IPS-20b (cell line): ENCODE measurements at regions not wholly inside any gene's neighbourhood (a gene's known extent, or its start where the extent isn't known, plus 50 kb on each side); places are given as distances from the start of the nearest gene placed in this dataset.

Experiments used
- H3K27ac ChIP-seq: one replicate; pipeline ENCODE4 v1.5.1; 2013; ENCODE audit warnings: low read length
- H3K27me3 ChIP-seq: 2 replicates; pipeline ENCODE4 v1.6.1; 2013; ENCODE audit warnings: mild to moderate bottlenecking, low read length, inconsistent platforms; ENCODE audit not compliant: insufficient read depth
- H3K36me3 ChIP-seq: 2 replicates; pipeline ENCODE4 v1.6.1; 2013; ENCODE audit warnings: low read depth, mild to moderate bottlenecking, inconsistent platforms, low read length, moderate library complexity; ENCODE audit not compliant: insufficient read depth
- H3K4me1 ChIP-seq: 2 replicates; pipeline ENCODE4 v1.6.1; 2013; ENCODE audit warnings: mild to moderate bottlenecking, control low read depth, inconsistent platforms, low read length, moderate library complexity; ENCODE audit not compliant: insufficient read depth
- H3K4me3 ChIP-seq: 2 replicates; pipeline ENCODE4 v1.5.1; 2013; ENCODE audit warnings: mild to moderate bottlenecking, low read length, inconsistent platforms
- H3K9ac ChIP-seq: 2 replicates; pipeline ENCODE4 v1.6.1; 2013; ENCODE audit warnings: low read depth, mild to moderate bottlenecking, inconsistent platforms, low read length, moderate library complexity
- H3K9me3 ChIP-seq: 2 replicates; pipeline ENCODE4 v1.6.1; 2013; ENCODE audit warnings: mild to moderate bottlenecking, low read depth, low read length, inconsistent platforms; ENCODE audit not compliant: insufficient read depth

DNA sequence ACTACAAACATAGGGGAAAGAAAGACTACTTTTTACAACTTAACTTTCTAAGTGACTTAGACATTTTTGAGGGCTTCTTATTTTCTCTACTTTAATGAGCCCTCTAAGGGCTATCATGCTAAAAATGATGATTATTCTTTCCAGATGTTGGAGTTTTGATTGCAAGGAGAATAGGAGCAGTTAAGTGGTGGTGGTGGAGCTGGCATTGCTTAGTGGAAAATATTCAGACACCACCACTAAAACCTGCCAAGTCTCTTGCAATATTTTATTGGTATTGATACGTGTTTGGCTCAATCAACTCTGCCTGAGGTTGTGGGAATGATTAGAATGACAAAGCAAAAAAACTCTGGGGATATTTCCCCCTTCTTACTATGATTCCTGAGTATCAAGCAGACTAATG lies 82.6 kb upstream of the PTGFR start:
- no peak overlapping the region for H3K9ac ChIP-seq
- H3K27ac ChIP-seq = no peak overlapping the region
- peaks cover 5% of the 10 kb centered on the region; the same call in 1 of the 2 replicates for H3K9me3 ChIP-seq
- no peak overlapping the region for H3K4me3 ChIP-seq
- no peaks in the 10 kb centered on the region for H3K36me3 ChIP-seq
- no peaks in the 10 kb centered on the region for H3K27me3 ChIP-seq
- 0 out of 2 replicates have a peak, but pooled peaks cover 5% of the 10 kb centered on the region for H3K4me1 ChIP-seq

DNA sequence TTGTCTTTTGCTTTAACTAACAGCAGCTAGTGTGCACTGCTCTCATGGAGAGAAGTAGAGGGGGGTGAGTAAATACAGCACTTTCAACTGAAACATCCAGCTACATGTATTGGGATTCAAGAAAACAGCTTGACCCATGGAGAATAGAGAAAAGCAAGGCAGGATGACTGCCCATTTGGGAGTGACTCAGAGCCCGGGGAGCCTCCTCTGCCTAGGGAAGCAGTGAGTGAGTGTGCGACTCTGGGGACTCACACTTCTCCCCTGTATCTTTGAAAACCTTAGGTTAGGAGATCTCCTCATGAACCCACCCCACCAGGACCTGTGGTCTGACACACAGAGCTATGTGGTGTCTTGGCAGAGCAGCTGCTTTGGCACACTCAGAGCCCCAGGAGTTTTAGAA lies 82.0 kb upstream of the PTGFR start:
- no peak overlapping the region for H3K4me3 ChIP-seq
- peaks cover 5% of the 10 kb centered on the region; the same call in 1 of the 2 replicates for H3K9me3 ChIP-seq
- no peak overlapping the region for H3K9ac ChIP-seq
- H3K27ac ChIP-seq = no peak overlapping the region
- peaks cover 10% of the 10 kb centered on the region; the same call in 1 of the 2 replicates for H3K4me1 ChIP-seq
- no peaks in the 10 kb centered on the region for H3K27me3 ChIP-seq
- no peaks in the 10 kb centered on the region for H3K36me3 ChIP-seq

DNA sequence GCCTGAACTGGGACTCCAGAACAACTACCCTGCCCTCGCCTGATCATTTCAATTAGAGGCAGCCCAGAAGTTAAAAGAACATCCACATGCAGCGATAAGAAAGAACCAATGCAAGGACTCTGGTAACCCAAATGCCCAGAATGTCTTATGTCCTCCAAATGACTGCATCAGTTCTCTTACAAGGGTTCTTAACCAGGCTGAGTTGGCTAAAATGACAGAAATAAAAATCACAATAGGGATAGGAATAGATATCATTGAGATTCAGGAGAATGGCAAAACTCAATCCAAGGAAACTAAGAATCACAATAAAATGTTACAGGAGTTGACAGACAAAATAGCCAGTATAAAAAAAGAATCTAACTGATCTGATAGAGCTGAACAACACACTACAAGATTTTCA lies 80.1 kb upstream of the PTGFR start:
- Histone ChIP-seq H3K4me3 (no peak overlapping the region), H3K4me1 (peaks cover 17% of the 10 kb centered on the region), H3K27ac (no peak overlapping the region)

DNA sequence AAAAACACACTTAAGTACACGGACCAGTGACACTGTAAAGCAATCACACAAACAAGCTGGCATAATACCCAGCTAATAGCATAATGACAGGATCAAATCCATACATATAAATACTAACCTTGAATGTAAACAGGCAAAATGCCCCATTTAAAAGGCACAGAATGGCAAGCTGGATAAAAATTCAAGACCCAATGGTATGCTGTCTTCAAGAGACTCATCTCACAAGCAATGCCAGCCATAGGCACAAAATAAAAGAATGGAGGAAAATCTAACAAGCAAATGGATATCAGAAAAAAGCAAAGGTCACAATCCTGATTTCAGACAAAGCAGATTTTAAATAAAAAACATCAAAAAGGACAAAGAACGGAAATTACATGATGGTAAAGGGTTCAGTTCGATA lies 79.1 kb upstream of the PTGFR start:
- Histone ChIP-seq H3K36me3 (no peaks in the 10 kb centered on the region), H3K27ac (no peak overlapping the region), H3K4me1 (peaks cover 17% of the 10 kb centered on the region), H3K9me3 (peaks cover 5% of the 10 kb centered on the region; the same call in 1 of the 2 replicates), H3K27me3 (no peaks in the 10 kb centered on the region), H3K4me3 (no peak overlapping the region), H3K9ac (no peak overlapping the region)

More for the DNA sequence above, 80.1 kb upstream of the PTGFR start:
- Histone ChIP-seq H3K27me3 (no peaks in the 10 kb centered on the region), H3K36me3 (no peaks in the 10 kb centered on the region), H3K9me3 (peaks cover 5% of the 10 kb centered on the region; the same call in 1 of the 2 replicates), H3K9ac (no peak overlapping the region)

DNA sequence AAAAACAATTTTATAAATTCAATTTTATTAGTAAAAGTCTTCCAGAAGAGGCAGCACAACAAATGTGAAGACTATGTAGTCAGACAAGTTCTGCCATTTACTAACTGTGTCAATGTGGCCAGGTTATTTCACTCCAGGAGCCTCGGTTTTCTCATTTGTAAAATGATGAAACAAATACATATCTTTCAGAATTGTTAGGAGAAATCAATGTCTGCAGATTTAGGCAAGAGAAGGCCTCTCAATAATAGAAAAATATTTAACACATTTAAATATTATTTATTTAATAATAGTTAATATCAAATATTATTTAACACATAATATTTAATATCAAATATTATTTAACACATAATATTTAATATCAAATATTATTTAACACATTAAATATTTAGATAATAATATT lies 75.6 kb upstream of the PTGFR start:
- H3K4me1 ChIP-seq = peaks cover 17% of the 10 kb centered on the region
- no peak overlapping the region for H3K9ac ChIP-seq
- H3K27me3 ChIP-seq = no peaks in the 10 kb centered on the region
- H3K9me3 ChIP-seq = peaks cover 5% of the 10 kb centered on the region; the same call in 1 of the 2 replicates
- H3K36me3 ChIP-seq = no peaks in the 10 kb centered on the region
- H3K4me3 ChIP-seq = no peak overlapping the region
- no peak overlapping the region for H3K27ac ChIP-seq

DNA sequence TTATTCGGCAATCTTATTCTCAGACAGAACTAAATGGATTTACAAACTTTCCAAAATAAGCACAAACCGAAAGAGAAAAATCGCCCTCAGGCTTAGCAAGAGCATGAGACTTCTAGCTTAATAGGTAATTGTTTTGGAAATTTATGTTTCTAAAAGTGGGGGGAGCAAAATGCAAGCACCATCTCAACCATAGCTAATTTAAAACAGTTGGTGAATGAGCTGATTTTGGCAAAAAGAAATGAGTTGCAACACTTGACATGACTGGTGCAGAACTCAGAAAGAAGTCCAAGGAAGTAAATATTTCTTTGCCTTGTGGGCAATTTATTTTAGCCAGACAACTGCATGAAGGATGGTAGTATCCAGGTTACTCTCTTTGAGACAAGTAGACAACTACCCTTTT lies 71.5 kb upstream of the PTGFR start:
- Histone ChIP-seq H3K36me3 (no peaks in the 10 kb centered on the region), H3K9ac (no peak overlapping the region), H3K27me3 (no peaks in the 10 kb centered on the region), H3K9me3 (no peaks in the 10 kb centered on the region), H3K4me3 (no peak overlapping the region), H3K27ac (no peak overlapping the region), H3K4me1 (peaks cover 6% of the 10 kb centered on the region)

DNA sequence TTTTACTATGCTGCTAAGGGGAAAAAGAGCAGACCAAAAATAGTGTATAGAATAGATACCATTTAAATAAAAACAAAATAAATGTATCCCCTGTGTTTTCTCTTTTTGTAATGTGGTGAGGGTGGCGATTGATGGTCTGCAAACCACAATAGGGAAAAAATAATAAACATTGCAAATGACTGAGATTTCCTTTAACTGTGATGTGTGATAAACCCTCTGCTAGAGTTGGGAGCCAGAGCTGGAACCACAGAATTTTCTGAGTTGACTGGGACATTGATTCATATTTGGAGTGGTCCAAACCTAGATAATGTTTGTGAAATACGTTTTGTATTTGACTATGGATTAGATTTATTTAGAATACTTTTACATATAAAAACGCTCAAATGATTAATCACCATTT lies 70.6 kb upstream of the PTGFR start:
- H3K27me3 ChIP-seq = no peaks in the 10 kb centered on the region
- H3K4me3 ChIP-seq = no peak overlapping the region
- no peaks in the 10 kb centered on the region for H3K4me1 ChIP-seq
- H3K36me3 ChIP-seq = no peaks in the 10 kb centered on the region
- H3K9me3 ChIP-seq = no peaks in the 10 kb centered on the region
- no peak overlapping the region for H3K27ac ChIP-seq
- H3K9ac ChIP-seq = no peak overlapping the region

DNA sequence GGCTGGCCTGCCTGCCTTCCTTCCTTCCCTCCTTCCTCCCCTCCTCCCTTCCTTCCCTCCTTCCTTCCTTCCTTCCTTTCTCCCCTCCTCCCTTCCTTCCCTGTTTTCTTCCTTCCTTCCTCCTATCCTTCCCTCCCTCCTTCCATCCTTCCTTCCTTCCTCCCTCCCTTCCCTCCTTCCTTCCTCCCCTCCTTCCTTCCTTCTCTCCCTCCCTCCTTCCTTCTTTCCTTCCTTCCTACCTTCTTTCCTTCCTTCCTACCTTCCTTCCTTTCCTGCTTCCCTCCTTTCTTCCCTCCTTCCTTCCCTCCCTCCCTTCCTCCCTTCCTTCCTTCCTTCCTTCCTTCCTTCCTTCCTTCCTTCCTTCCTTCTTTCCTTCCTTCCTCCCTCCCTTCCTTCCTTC lies 70.1 kb upstream of the PTGFR start:
- H3K36me3 ChIP-seq = no peaks in the 10 kb centered on the region
- H3K9ac ChIP-seq = no peak overlapping the region
- no peak overlapping the region for H3K27ac ChIP-seq

DNA sequence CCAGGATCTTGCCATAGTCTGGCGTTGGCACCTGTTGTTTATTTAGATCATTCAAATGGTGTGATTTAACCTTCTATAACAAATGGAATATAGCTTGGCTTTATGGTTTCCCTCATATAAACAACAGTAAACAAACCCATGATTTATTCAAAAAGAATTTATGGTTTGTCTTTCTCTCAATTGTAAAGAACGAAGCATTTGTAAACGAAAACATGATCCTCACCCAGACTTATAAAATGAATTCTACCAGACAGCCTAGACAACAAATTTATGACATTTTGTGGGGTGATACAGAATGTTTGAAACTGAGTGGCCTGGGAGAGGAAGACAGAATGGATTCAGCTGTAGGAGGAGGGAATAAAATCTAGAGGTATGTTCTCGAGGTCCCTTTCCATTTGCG lies 66.1 kb upstream of the PTGFR start:
- no peak overlapping the region for H3K27ac ChIP-seq
- H3K27me3 ChIP-seq = no peaks in the 10 kb centered on the region
- no peaks in the 10 kb centered on the region for H3K36me3 ChIP-seq
- no peak overlapping the region for H3K9ac ChIP-seq
- no peak overlapping the region for H3K4me3 ChIP-seq
- no peaks in the 10 kb centered on the region; the same call in 1 of the 2 replicates for H3K4me1 ChIP-seq
- no peaks in the 10 kb centered on the region for H3K9me3 ChIP-seq

More for the DNA sequence above, 70.1 kb upstream of the PTGFR start:
- Histone ChIP-seq H3K4me1 (no peaks in the 10 kb centered on the region), H3K27me3 (no peaks in the 10 kb centered on the region), H3K9me3 (no peaks in the 10 kb centered on the region), H3K4me3 (no peak overlapping the region)

DNA sequence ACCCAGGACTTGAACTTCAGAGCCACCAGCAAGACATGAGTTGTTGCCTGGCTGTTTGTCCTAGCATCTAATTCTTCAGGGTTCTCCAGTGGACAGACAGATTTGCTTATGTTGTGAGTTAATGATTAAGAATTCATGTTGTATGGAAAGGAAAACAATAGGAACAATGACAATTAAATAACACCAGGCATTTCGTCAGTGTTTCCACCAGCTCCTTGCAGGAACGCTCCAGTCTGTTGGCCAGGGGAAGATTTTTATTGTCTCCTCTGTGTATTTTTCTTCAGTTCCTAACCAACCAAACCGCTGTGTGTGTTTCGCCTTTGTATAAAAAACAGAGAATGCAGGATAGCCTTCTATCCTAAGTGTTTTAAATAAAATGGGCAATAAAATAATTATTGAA lies 64.4 kb upstream of the PTGFR start:
- H3K27me3 ChIP-seq = no peaks in the 10 kb centered on the region
- H3K9ac ChIP-seq = no peak overlapping the region
- no peak overlapping the region for H3K4me3 ChIP-seq
- no peaks in the 10 kb centered on the region; the same call in 1 of the 2 replicates for H3K4me1 ChIP-seq
- no peaks in the 10 kb centered on the region for H3K9me3 ChIP-seq
- H3K27ac ChIP-seq = no peak overlapping the region
- H3K36me3 ChIP-seq = no peaks in the 10 kb centered on the region

DNA sequence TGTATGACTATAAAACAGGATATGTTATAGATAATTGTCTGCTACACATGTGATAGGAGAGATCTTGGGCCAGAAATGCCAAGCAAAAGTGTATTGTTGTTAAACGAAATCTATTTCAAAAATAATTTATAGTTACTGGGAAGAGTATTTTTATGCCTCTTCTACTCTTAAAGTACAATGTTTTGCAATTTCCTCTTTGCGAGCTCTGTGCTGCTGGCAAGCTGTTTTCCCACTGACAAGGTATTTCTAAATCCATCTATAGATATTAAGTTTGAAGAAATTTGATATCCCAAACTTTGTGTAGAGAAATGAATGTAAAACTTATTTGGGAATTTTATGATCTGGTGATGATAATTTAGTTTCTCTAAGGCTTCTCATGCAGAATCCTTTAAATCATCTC lies 63.3 kb upstream of the PTGFR start:
- no peak overlapping the region for H3K27ac ChIP-seq
- H3K36me3 ChIP-seq = no peaks in the 10 kb centered on the region
- no peak overlapping the region for H3K4me3 ChIP-seq
- H3K9ac ChIP-seq = no peak overlapping the region
- H3K27me3 ChIP-seq = no peaks in the 10 kb centered on the region
- no peaks in the 10 kb centered on the region; the same call in 1 of the 2 replicates for H3K4me1 ChIP-seq
- no peaks in the 10 kb centered on the region for H3K9me3 ChIP-seq

DNA sequence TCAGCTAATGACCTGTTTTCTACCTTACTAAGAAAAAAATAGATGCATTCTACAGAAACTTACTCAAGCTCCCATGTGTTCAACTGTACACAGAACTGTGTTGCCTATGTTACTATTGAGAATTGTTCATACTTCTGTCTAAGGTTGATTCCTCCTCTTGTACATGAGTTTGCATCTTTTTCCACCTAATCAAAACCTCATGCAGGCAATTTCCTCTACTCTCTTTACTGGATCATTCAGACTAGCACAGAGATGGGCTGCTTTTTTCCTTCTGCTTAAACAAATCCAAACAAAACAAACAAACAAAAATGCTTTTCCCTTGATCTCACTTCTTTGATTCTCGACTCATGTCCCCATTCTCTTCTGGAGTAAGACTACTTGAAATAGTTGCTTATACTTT lies 58.8 kb upstream of the PTGFR start:
- Histone ChIP-seq H3K36me3 (no peaks in the 10 kb centered on the region), H3K9ac (no peak overlapping the region), H3K9me3 (0 out of 2 replicates have a peak, but pooled peaks cover 4% of the 10 kb centered on the region), H3K4me3 (no peak overlapping the region), H3K4me1 (no peaks in the 10 kb centered on the region; the same call in 1 of the 2 replicates), H3K27me3 (no peaks in the 10 kb centered on the region), H3K27ac (no peak overlapping the region)
